Esophagus squamous epithelium (tissue), 4 donors: ENCODE measurements at regions not wholly inside any gene's neighbourhood (a gene's known extent, or its start where the extent isn't known, plus 50 kb on each side); places are given as distances from the start of the nearest gene placed in this dataset.

Experiments used
- CTCF ChIP-seq, 6 experiments: fragments of 450-650 bp in 4 of 6; fragments of 200-600 bp in 2 of 6; sonication (generic) in 2 of 6; IDR thresholded peaks; one replicate each; pipeline ENCODE4 v1.5.1; 2016 to 2019; ENCODE audit warnings: antibody characterized with exemption in 6 of 6, mild to moderate bottlenecking in 4 of 6, moderate library complexity in 4 of 6
- POLR2A ChIP-seq, 4 donors: fragments of 450-650 bp; IDR thresholded peaks; one replicate each; pipeline ENCODE4 v1.6.1; 2017; ENCODE audit warnings: antibody characterized with exemption in 4 of 4, mild to moderate bottlenecking in 4 of 4, moderate library complexity in 3 of 4

- TF ChIP-seq CTCF (IDR thresholded peaks at IDR 0.05) (no peak), POLR2A (IDR thresholded peaks at IDR 0.05) (no peak)
Measured at GRCh38 chr7:52775876-52776275, 259.6 kb upstream of the POM121L12 start.
